ENCODE measurements at regions not wholly inside any gene's neighbourhood (a gene's known extent, or its start where the extent isn't known, plus 50 kb on each side); places are given as distances from the start of the nearest gene placed in this dataset.
A peak's percentile ranks its signal among the peaks of the same experiment; 100 is the strongest.

- no peak for DNase-seq
Measured at GRCh38 chr2:203789618-203790017, 78.0 kb upstream of the CTLA4 start.

GRCh38 chr2:203790134-203790852, 77.3 kb upstream of the CTLA4 start:
- no peak for DNase-seq

GRCh38 chr2:203796248-203797010, 71.1 kb upstream of the CTLA4 start:
- DNase-seq, result no peak

GRCh38 chr2:203797276-203797675, 70.3 kb upstream of the CTLA4 start:
- no peak for DNase-seq

GRCh38 chr2:203797712-203798111, 69.9 kb upstream of the CTLA4 start:
- no peak for DNase-seq

- no peak for DNase-seq
Measured at GRCh38 chr2:203798296-203799087, 69.1 kb upstream of the CTLA4 start.

- DNase-seq, result peak; percentile 35
Measured at GRCh38 chr2:203799908-203800307, 67.7 kb upstream of the CTLA4 start.

GRCh38 chr2:203800783-203801182, 66.8 kb upstream of the CTLA4 start:
- no peak for DNase-seq

- DNase-seq, result peak; percentile 68
Measured at GRCh38 chr2:203802342-203803052, 65.1 kb upstream of the CTLA4 start.

- no peak for DNase-seq
Measured at GRCh38 chr2:203803053-203803429, 64.5 kb upstream of the CTLA4 start.

GRCh38 chr2:203804070-203804469, 63.5 kb upstream of the CTLA4 start:
- DNase-seq, result peak; percentile 61

GRCh38 chr2:203804764-203805485, 62.6 kb upstream of the CTLA4 start:
- DNase-seq, result no peak

- no peak for DNase-seq
Measured at GRCh38 chr2:203805486-203805838, 62.1 kb upstream of the CTLA4 start.

GRCh38 chr2:203806761-203807160, 60.8 kb upstream of the CTLA4 start:
- no peak for DNase-seq

GRCh38 chr2:203808046-203808750, 59.4 kb upstream of the CTLA4 start:
- DNase-seq, result no peak

GRCh38 chr2:203809084-203809521, 58.5 kb upstream of the CTLA4 start:
- DNase-seq, result no peak

- DNase-seq, result no peak
Measured at GRCh38 chr2:203809991-203810510, 57.5 kb upstream of the CTLA4 start.

- peak; percentile 79 for DNase-seq
Measured at GRCh38 chr2:203811491-203812221, 55.9 kb upstream of the CTLA4 start.

GRCh38 chr2:203812294-203813221, 55.0 kb upstream of the CTLA4 start:
- no peak for DNase-seq

- no peak for DNase-seq
Measured at GRCh38 chr2:203813684-203814083, 53.9 kb upstream of the CTLA4 start.
